ENCODE measurements at regions not wholly inside any gene's neighbourhood (a gene's known extent, or its start where the extent isn't known, plus 50 kb on each side); places are given as distances from the start of the nearest gene placed in this dataset.

GRCh38 chr1:239739919-239740318 is 351.8 kb upstream of the FMN2 start:
- Mint-ChIP-seq H3K9me3 (no peaks in the 10 kb centered on the region), H3K4me3 (no peak overlapping the region), H3K27ac (no peak overlapping the region), H3K36me3 (no peaks in the 10 kb centered on the region), H3K4me1 (0 out of 2 replicates have a peak, but pooled peaks cover 2% of the 10 kb centered on the region), H3K27me3 (ENCODE audit: low read depth) (no peaks in the 10 kb centered on the region)
- DNase-seq (ENCODE audit: low spot score): no peak
- ChIA-PET CTCF (interaction anchor here (1.6 kb wide), 1 partner anchor 63 kb away, joined by 3 read pairs; no protein-coding TSS in a partner anchor), POLR2A (no interaction called here)
- TF ChIP-seq FOXP4 (CRISPR knock-in tag; IDR thresholded peaks at IDR 0.05) (no peak), ZNF232 (CRISPR knock-in tag; IDR thresholded peaks at IDR 0.05) (no peak), RELA (CRISPR knock-in tag; IDR thresholded peaks at IDR 0.05; ENCODE audit: borderline replicate concordance) (no peak), CBFB (CRISPR knock-in tag; IDR thresholded peaks at IDR 0.05; ENCODE audit: low read depth) (no peak), ESRRA (CRISPR knock-in tag; IDR thresholded peaks at IDR 0.05; ENCODE audit: borderline replicate concordance) (no peak), FOXJ3 (CRISPR knock-in tag; IDR thresholded peaks at IDR 0.05; ENCODE audit: borderline replicate concordance) (no peak), CDX4 (CRISPR knock-in tag; IDR thresholded peaks at IDR 0.05; ENCODE audit: borderline replicate concordance) (no peak), GABPB1 (CRISPR knock-in tag; IDR thresholded peaks at IDR 0.05) (no peak)
- no peak for ATAC-seq

GRCh38 chr1:239742416-239743109 is 349.1 kb upstream of the FMN2 start:
- H3K27me3 Mint-ChIP-seq (ENCODE audit: low read depth): no peaks in the 10 kb centered on the region
- H3K4me1 Mint-ChIP-seq: 0 out of 2 replicates have a peak, but pooled peaks cover 2% of the 10 kb centered on the region
- no peaks in the 10 kb centered on the region for H3K9me3 Mint-ChIP-seq
- DNase-seq (ENCODE audit: low spot score) (no peak), ATAC-seq (no peak)
- H3K27ac Mint-ChIP-seq: no peak overlapping the region
- H3K36me3 Mint-ChIP-seq: no peaks in the 10 kb centered on the region
- ChIA-PET CTCF (no interaction called here), POLR2A (no interaction called here)
- TF ChIP-seq ZNF317 (CRISPR knock-in tag; IDR thresholded peaks at IDR 0.05; ENCODE audit: borderline replicate concordance, low read depth): no peak
- TF ChIP-seq ZNF121 (CRISPR knock-in tag; IDR thresholded peaks at IDR 0.05): no peak
- no peak for TF ChIP-seq NR3C1 (CRISPR knock-in tag; conservative IDR thresholded peaks at IDR 0.05; ENCODE audit: low read depth)
- no peak for TF ChIP-seq ZNF138 (CRISPR knock-in tag; conservative IDR thresholded peaks at IDR 0.05)
- no peak for TF ChIP-seq FOXJ3 (CRISPR knock-in tag; IDR thresholded peaks at IDR 0.05; ENCODE audit: borderline replicate concordance)
- TF ChIP-seq GTF2I (CRISPR knock-in tag; conservative IDR thresholded peaks at IDR 0.05): no peak
- TF ChIP-seq NFYB (CRISPR knock-in tag; conservative IDR thresholded peaks at IDR 0.05; ENCODE audit: low read depth): no peak
- TF ChIP-seq, protein P1, sequence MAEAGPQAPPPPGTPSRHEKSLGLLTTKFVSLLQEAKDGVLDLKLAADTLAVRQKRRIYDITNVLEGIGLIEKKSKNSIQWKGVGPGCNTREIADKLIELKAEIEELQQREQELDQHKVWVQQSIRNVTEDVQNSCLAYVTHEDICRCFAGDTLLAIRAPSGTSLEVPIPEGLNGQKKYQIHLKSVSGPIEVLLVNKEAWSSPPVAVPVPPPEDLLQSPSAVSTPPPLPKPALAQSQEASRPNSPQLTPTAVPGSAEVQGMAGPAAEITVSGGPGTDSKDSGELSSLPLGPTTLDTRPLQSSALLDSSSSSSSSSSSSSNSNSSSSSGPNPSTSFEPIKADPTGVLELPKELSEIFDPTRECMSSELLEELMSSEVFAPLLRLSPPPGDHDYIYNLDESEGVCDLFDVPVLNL (CRISPR knock-in tag; IDR thresholded peaks at IDR 0.05; ENCODE audit: borderline replicate concordance, low read depth): no peak
- H3K4me3 Mint-ChIP-seq: no peak overlapping the region

GRCh38 chr1:239744851-239745250 is 346.8 kb upstream of the FMN2 start:
- no peak for DNase-seq (ENCODE audit: low spot score)
- TF ChIP-seq ESRRA (CRISPR knock-in tag; IDR thresholded peaks at IDR 0.05; ENCODE audit: borderline replicate concordance): no peak
- TF ChIP-seq, protein P2, sequence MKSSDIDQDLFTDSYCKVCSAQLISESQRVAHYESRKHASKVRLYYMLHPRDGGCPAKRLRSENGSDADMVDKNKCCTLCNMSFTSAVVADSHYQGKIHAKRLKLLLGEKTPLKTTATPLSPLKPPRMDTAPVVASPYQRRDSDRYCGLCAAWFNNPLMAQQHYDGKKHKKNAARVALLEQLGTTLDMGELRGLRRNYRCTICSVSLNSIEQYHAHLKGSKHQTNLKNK (CRISPR knock-in tag; IDR thresholded peaks at IDR 0.05): no peak
- no peak for TF ChIP-seq ZNF396 (CRISPR knock-in tag; IDR thresholded peaks at IDR 0.05; ENCODE audit: borderline replicate concordance)
- no peak for TF ChIP-seq ZNF232 (CRISPR knock-in tag; IDR thresholded peaks at IDR 0.05)
- TF ChIP-seq SOX15 (CRISPR knock-in tag; IDR thresholded peaks at IDR 0.05): no peak
- TF ChIP-seq ZNF425 (CRISPR knock-in tag; conservative IDR thresholded peaks at IDR 0.05): no peak
- no peak for TF ChIP-seq FOXP4 (CRISPR knock-in tag; IDR thresholded peaks at IDR 0.05)
- TF ChIP-seq NFATC4 (CRISPR knock-in tag; IDR thresholded peaks at IDR 0.05): no peak
- TF ChIP-seq ZNF423 (CRISPR knock-in tag; IDR thresholded peaks at IDR 0.05): no peak
- no peaks in the 10 kb centered on the region for H3K36me3 Mint-ChIP-seq
- no peaks in the 10 kb centered on the region for H3K27me3 Mint-ChIP-seq (ENCODE audit: low read depth)
- H3K4me1 Mint-ChIP-seq: 0 out of 2 replicates have a peak, but pooled peaks cover under 1% of the 10 kb centered on the region
- no peak overlapping the region for H3K27ac Mint-ChIP-seq
- no peak overlapping the region for H3K4me3 Mint-ChIP-seq
- POLR2A ChIA-PET: no interaction called here
- CTCF ChIA-PET: no interaction called here
- ATAC-seq: no peak
- H3K9me3 Mint-ChIP-seq: no peaks in the 10 kb centered on the region

Measured in WTC11 (cell line).